ENCODE measurements at regions not wholly inside any gene's neighbourhood (a gene's known extent, or its start where the extent isn't known, plus 50 kb on each side); places are given as distances from the start of the nearest gene placed in this dataset.

DNA sequence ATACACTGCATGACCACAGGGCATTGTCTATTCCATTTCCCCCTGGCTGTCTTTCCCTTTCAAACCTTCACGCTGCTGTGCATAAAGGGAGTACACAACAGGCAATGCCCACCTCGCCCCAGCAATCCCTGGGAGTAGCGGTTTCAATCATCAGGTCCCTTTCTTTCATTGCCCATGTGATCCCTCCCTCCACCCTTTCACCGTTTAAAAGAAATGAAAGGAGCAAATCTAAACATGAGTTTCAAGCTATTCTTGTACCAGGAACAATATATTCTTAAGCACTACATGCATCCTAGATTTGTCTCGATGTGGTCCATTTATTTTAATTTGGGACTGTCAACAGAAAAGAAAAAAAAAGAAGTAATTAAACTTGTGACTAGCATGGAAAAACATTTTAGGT lies 123.4 kb upstream of the ARGLU1 start:
- TF ChIP-seq, protein P1, sequence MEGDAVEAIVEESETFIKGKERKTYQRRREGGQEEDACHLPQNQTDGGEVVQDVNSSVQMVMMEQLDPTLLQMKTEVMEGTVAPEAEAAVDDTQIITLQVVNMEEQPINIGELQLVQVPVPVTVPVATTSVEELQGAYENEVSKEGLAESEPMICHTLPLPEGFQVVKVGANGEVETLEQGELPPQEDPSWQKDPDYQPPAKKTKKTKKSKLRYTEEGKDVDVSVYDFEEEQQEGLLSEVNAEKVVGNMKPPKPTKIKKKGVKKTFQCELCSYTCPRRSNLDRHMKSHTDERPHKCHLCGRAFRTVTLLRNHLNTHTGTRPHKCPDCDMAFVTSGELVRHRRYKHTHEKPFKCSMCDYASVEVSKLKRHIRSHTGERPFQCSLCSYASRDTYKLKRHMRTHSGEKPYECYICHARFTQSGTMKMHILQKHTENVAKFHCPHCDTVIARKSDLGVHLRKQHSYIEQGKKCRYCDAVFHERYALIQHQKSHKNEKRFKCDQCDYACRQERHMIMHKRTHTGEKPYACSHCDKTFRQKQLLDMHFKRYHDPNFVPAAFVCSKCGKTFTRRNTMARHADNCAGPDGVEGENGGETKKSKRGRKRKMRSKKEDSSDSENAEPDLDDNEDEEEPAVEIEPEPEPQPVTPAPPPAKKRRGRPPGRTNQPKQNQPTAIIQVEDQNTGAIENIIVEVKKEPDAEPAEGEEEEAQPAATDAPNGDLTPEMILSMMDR (IDR thresholded peaks at IDR 0.05), result no peak
- no peak for TF ChIP-seq POLR2A (IDR thresholded peaks at IDR 0.05)

Measured in thyroid gland (tissue), 4 donors.